Endothelial cell of umbilical vein (primary cell): ENCODE measurements at regions not wholly inside any gene's neighbourhood (a gene's known extent, or its start where the extent isn't known, plus 50 kb on each side); places are given as distances from the start of the nearest gene placed in this dataset.

Experiments used
- BruUV-seq: library from RNA; stranded (reverse); fragments of 400-500 nt; replicated peaks from 2 replicates; lab custom pipeline; 2021; lab: Mats Ljungman, UMichigan
- CTCF ChIA-PET: fragments of 300-600, 350-600 bp; sonication (Branson Sonifier 250); formaldehyde crosslinking; loops from one replicate; lab custom pipeline; 2021; ENCODE audit warnings: antibody characterized with exemption, inconsistent platforms; lab: Charles Lee
- POLR2A ChIA-PET: fragments of 300-600, 350-600 bp; sonication (Branson Sonifier 250); formaldehyde crosslinking; loops from one replicate; lab custom pipeline; 2021; ENCODE audit warnings: antibody characterized with exemption, inconsistent platforms; lab: Charles Lee
- DNase-seq: peaks from one replicate; pipeline ENCODE4 v3.0.0-alpha.2; 2011; ENCODE audit warnings: low read depth, low spot score
- FAIRE-seq: peaks from 2 replicates; lab custom pipeline; 2011; peaks lifted over from hg19 to GRCh38; lab: Jason Lieb, UNC
- H2AFZ ChIP-seq: 2 replicates; pipeline ENCODE4 v1.6.0; 2012; ENCODE audit warnings: low read depth, low read length, control low read depth, inconsistent platforms
- H3K27ac ChIP-seq: 2 replicates; pipeline ENCODE4 v1.5.1; 2011; ENCODE audit warnings: low read depth, mild to moderate bottlenecking, control low read depth, low read length, moderate library complexity; ENCODE audit not compliant: insufficient read depth
- H3K27me3 ChIP-seq, 2 experiments: 2 replicates each; pipeline versions ENCODE4 v1.6.0 to v1.6.1; 2011; ENCODE audit warnings: low read length in 2 of 2, mixed read lengths in 1 of 2; ENCODE audit not compliant: control insufficient read depth in 2 of 2, insufficient read depth in 2 of 2
- H3K36me3 ChIP-seq, 2 experiments: 2 replicates in 1 of 2; 3 replicates in 1 of 2; pipeline ENCODE4 v1.5.1; 2011; ENCODE audit warnings: low read length in 2 of 2, mild to moderate bottlenecking in 1 of 2, moderate library complexity in 1 of 2; ENCODE audit not compliant: control insufficient read depth in 2 of 2, insufficient read depth in 2 of 2; ENCODE audit errors: extremely low read depth in 1 of 2
- H3K4me1 ChIP-seq: 3 replicates; pipeline ENCODE4 v1.5.1; 2011; ENCODE audit warnings: mild to moderate bottlenecking, low read length; ENCODE audit not compliant: control insufficient read depth, insufficient read depth; ENCODE audit errors: extremely low read depth
- H3K4me2 ChIP-seq: 2 replicates; pipeline ENCODE4 v1.6.1; 2011; ENCODE audit warnings: low read length, control low read depth, mixed read lengths; ENCODE audit not compliant: insufficient read depth
- H3K4me3 ChIP-seq, 3 experiments: fragments of 200-600 bp in 1 of 3; sonication (generic), shearing (Covaris generic) in 1 of 3; replicated peaks in 1 of 3; 2 replicates each; pipeline ENCODE4 v1.5.1; 2011 to 2016; ENCODE audit warnings: control low read depth in 3 of 3, low read length in 3 of 3, mild to moderate bottlenecking in 2 of 3, inconsistent platforms in 1 of 3, low read depth in 1 of 3, moderate library complexity in 1 of 3; ENCODE audit not compliant: insufficient read depth in 1 of 3
- H3K79me2 ChIP-seq: 2 replicates; pipeline ENCODE4 v1.6.0; 2012; ENCODE audit warnings: low read length, inconsistent platforms; ENCODE audit not compliant: control insufficient read depth, insufficient read depth
- H3K9ac ChIP-seq: replicated peaks from 2 replicates; pipeline ENCODE3; 2011; ENCODE audit warnings: low read length, control low read depth; ENCODE audit not compliant: insufficient read depth; ENCODE audit errors: extremely low read depth
- H3K9me1 ChIP-seq: replicated peaks from 3 replicates; pipeline ENCODE4 v1.6.0; 2011; ENCODE audit warnings: mild to moderate bottlenecking, low read length; ENCODE audit not compliant: control insufficient read depth, insufficient read depth; ENCODE audit errors: extremely low read depth
- H3K9me3 ChIP-seq: replicated peaks from 2 replicates; pipeline ENCODE4 v1.5.1; 2012; ENCODE audit warnings: low read length, inconsistent platforms; ENCODE audit not compliant: control insufficient read depth, insufficient read depth
- H4K20me1 ChIP-seq: replicated peaks from 2 replicates; pipeline ENCODE3; 2011; ENCODE audit warnings: mild to moderate bottlenecking, low read length; ENCODE audit not compliant: control insufficient read depth, insufficient read depth; ENCODE audit errors: extremely low read depth
- EZH2 ChIP-seq: IDR thresholded peaks from 2 replicates; pipeline ENCODE4 v1.6.1; 2012; ENCODE audit warnings: borderline replicate concordance, low read depth, mild to moderate bottlenecking, moderate library complexity, low read length, inconsistent platforms; ENCODE audit not compliant: severe bottlenecking
- FOS ChIP-seq: IDR thresholded peaks from 2 replicates; pipeline ENCODE4 v1.6.1; 2011; ENCODE audit warnings: mild to moderate bottlenecking, low read length, moderate library complexity, borderline replicate concordance; ENCODE audit not compliant: insufficient read depth
- GATA2 ChIP-seq: IDR thresholded peaks from 2 replicates; pipeline ENCODE4 v1.7.0; 2011; ENCODE audit warnings: low read depth, mild to moderate bottlenecking, moderate library complexity, mixed read lengths, low read length; ENCODE audit not compliant: insufficient read length, insufficient read depth
- JUN ChIP-seq: IDR thresholded peaks from 2 replicates; pipeline ENCODE4 v1.6.1; 2011; ENCODE audit warnings: borderline replicate concordance, low read depth; ENCODE audit not compliant: insufficient read length, insufficient read depth
- MYC ChIP-seq: IDR thresholded peaks from one replicate; pipeline ENCODE4 v1.6.1; 2011; ENCODE audit warnings: mild to moderate bottlenecking, low read depth, low read length
- POLR2A ChIP-seq: IDR thresholded peaks from 2 replicates; pipeline ENCODE4 v1.6.1; 2012; ENCODE audit warnings: low read depth, mild to moderate bottlenecking, control low read depth, low read length
- POLR2AphosphoS5 ChIP-seq: IDR thresholded peaks from 2 replicates; pipeline ENCODE4 v1.6.1; 2012; ENCODE audit warnings: low read depth, mild to moderate bottlenecking, control low read depth, low read length, moderate library complexity; ENCODE audit not compliant: insufficient read depth
- dilution Hi-C: fragments of 300-500 bp; cut with MboI; formaldehyde crosslinking; loops from one replicate; pipeline ENCODE4 v1.15.0; 2019; ENCODE audit warnings: low sequenced_read_pairs; ENCODE audit not compliant: extremely low pct_ligation_motif_present
- intact Hi-C: fragments of 100-400 bp; cut with micrococcal nuclease; formaldehyde crosslinking; loops from one replicate; pipeline ENCODE4 v1.10.0; 2022
- TF ChIP-seq, protein P1 (sequence below): IDR thresholded peaks from 2 replicates; pipeline ENCODE4 v1.6.1; 2011; ENCODE audit not compliant: insufficient read depth, insufficient read length
- TF ChIP-seq, protein P2 (sequence below), 2 donors: IDR thresholded peaks; 1 replicate in 1 of 2; 2 replicates in 1 of 2; pipeline ENCODE4 v1.5.1; 2011; ENCODE audit warnings: low read length in 2 of 2, mild to moderate bottlenecking in 2 of 2, moderate library complexity in 2 of 2, control low read depth in 1 of 2, inconsistent platforms in 1 of 2, low read depth in 1 of 2; ENCODE audit not compliant: insufficient read depth in 1 of 2; ENCODE audit errors: extremely low read depth in 1 of 2

DNA sequence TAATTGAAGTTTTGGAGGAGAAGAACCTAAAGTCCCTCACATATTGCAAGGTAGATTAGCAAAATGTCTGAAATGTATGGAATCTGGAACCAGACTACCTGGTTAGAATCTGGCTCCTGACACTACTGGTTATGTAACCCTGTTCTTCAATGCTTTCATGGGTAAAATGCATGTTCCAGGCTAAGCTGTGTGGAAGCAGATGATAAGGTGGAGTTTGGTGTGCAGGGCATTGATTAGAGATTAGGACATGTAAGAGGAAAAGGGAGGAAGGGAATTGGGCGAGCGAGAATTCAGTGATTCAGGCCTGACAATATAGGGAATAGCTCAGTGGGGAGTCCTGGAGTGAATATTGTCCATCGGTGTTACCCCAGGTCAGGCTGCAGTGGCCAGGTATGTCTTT lies 165.8 kb upstream of the SFRP2 start:
- FAIRE-seq: no peak
- intact Hi-C loops: no loop called here
- no TSS peak for BruUV-seq

DNA sequence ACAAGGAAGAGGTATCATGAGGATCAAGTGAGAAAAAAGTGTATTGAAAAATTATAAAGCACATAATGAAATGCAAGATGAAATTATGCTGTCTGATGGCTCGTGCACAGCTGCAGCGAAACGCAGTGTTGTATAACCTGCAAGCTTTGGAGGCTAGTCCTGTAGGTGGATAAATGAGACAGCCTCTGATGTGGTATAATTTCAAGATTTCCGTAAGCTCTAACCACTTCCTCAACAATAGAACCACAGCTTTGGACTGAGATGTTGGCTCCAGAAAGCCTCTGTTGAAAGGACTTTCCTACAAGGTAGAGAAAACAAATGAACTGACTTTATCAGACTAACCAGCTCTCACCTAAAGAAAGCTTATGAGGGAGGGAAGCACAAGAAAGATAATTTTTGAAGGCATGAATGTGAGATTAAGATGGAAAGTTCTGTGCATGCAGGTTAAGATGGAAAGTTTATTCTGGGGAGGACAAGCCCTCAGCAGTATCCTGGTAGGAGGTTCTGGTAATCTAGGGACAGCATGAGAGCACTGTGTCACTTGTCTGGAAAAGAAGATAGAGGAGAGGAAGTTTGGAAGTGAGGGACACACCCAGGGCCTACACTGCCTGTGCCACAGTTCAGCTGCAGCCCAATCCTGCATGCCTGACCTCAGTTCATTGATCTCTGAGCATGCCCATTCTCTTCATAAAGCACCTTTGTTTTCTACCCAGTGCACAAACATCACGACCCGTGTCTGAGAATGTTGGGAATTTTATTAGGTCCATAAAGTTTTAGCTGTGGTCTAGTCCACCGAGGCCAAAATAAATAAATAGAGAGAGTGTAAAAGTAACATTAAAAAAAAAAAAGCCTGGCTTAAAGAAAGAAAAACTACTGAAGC lies 161.5 kb upstream of the SFRP2 start:
- no TSS peak for BruUV-seq
- no peak for FAIRE-seq

More for the DNA sequence above, 165.8 kb upstream of the SFRP2 start:
- Histone ChIP-seq H3K4me3 (no peak overlapping the region), H4K20me1 (no peaks in the 10 kb centered on the region), H3K79me2 (no peaks in the 10 kb centered on the region), H3K9me1 (no peaks in the 10 kb centered on the region), H3K9me3 (peaks cover 4% of the 10 kb centered on the region), H3K4me1 (no peaks in the 10 kb centered on the region), H3K4me2 (no peak overlapping the region), H3K27ac (no peak overlapping the region), H3K27me3 (no peaks in the 10 kb centered on the region), H3K9ac (no peak overlapping the region), H3K36me3 (no peaks in the 10 kb centered on the region), H2AFZ (no peak overlapping the region)
- TF ChIP-seq EZH2 (no peak), POLR2AphosphoS5 (no peak), FOS (no peak), MYC (no peak), GATA2 (no peak)
- TF ChIP-seq, protein P1, sequence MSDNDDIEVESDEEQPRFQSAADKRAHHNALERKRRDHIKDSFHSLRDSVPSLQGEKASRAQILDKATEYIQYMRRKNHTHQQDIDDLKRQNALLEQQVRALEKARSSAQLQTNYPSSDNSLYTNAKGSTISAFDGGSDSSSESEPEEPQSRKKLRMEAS: no peak
- dilution Hi-C loops: no loop called here
- DNase-seq: no peak
- CTCF ChIA-PET: no interaction called here
- POLR2A ChIA-PET: no interaction called here

More for the DNA sequence above, 161.5 kb upstream of the SFRP2 start:
- H3K79me2 ChIP-seq: no peaks in the 10 kb centered on the region
- no peaks in the 10 kb centered on the region for H3K36me3 ChIP-seq
- no peak for TF ChIP-seq MYC
- TF ChIP-seq POLR2A: no peak
- TF ChIP-seq JUN: no peak
- no peak for TF ChIP-seq GATA2
- TF ChIP-seq, protein P1: no peak
- TF ChIP-seq POLR2AphosphoS5: no peak
- TF ChIP-seq EZH2: no peak
- no peak for TF ChIP-seq FOS
- TF ChIP-seq, protein P2, sequence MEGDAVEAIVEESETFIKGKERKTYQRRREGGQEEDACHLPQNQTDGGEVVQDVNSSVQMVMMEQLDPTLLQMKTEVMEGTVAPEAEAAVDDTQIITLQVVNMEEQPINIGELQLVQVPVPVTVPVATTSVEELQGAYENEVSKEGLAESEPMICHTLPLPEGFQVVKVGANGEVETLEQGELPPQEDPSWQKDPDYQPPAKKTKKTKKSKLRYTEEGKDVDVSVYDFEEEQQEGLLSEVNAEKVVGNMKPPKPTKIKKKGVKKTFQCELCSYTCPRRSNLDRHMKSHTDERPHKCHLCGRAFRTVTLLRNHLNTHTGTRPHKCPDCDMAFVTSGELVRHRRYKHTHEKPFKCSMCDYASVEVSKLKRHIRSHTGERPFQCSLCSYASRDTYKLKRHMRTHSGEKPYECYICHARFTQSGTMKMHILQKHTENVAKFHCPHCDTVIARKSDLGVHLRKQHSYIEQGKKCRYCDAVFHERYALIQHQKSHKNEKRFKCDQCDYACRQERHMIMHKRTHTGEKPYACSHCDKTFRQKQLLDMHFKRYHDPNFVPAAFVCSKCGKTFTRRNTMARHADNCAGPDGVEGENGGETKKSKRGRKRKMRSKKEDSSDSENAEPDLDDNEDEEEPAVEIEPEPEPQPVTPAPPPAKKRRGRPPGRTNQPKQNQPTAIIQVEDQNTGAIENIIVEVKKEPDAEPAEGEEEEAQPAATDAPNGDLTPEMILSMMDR (IDR thresholded peaks at IDR 0.05; ENCODE audit: extremely low read depth in 1 of 2, insufficient read depth in 1 of 2, low read depth in 1 of 2, low read length in 2 of 2): no peak
- H3K9me1 ChIP-seq: no peaks in the 10 kb centered on the region
- no peaks in the 10 kb centered on the region for H4K20me1 ChIP-seq
- no peaks in the 10 kb centered on the region for H3K27me3 ChIP-seq
- POLR2A ChIA-PET: no interaction called here
- no peak overlapping the region for H3K4me3 ChIP-seq
- dilution Hi-C loops (no loop called here), intact Hi-C loops (no loop called here)
- H3K9ac ChIP-seq: no peak overlapping the region
- CTCF ChIA-PET: no interaction called here
- H3K4me2 ChIP-seq: no peak overlapping the region
- no peak overlapping the region for H3K27ac ChIP-seq
- no peak for DNase-seq
- no peak overlapping the region for H2AFZ ChIP-seq
- H3K9me3 ChIP-seq: peaks cover 3% of the 10 kb centered on the region
- H3K4me1 ChIP-seq: no peaks in the 10 kb centered on the region
